ENCODE measurements at regions not wholly inside any gene's neighbourhood (a gene's known extent, or its start where the extent isn't known, plus 50 kb on each side); places are given as distances from the start of the nearest gene placed in this dataset.

- Histone ChIP-seq H3K4me1 (ENCODE audit: control insufficient read depth in 1 of 2, insufficient read depth in 1 of 2, low read depth in 1 of 2, low read length in 1 of 2) (no peaks in the 10 kb centered on the region), H3K27ac (no peak overlapping the region), H3K9me3 (no peaks in the 10 kb centered on the region), H3K36me3 (no peaks in the 10 kb centered on the region), H3K27me3 (no peaks in the 10 kb centered on the region), H3K4me3 (ENCODE audit: low read depth in 1 of 2, low read length in 1 of 2) (no peak overlapping the region)
- no peak for TF ChIP-seq CTCF (IDR thresholded peaks at IDR 0.05)
Measured at GRCh38 chr4:187208651-187209050, 485.0 kb upstream of the FAT1 start.

GRCh38 chr4:187209921-187210613, 486.4 kb upstream of the FAT1 start:
- Histone ChIP-seq H3K27me3 (no peaks in the 10 kb centered on the region), H3K4me1 (ENCODE audit: control insufficient read depth in 1 of 2, insufficient read depth in 1 of 2, low read depth in 1 of 2, low read length in 1 of 2) (no peaks in the 10 kb centered on the region), H3K36me3 (no peaks in the 10 kb centered on the region), H3K27ac (no peak overlapping the region), H3K4me3 (ENCODE audit: low read depth in 1 of 2, low read length in 1 of 2) (no peak overlapping the region), H3K9me3 (no peaks in the 10 kb centered on the region)
- TF ChIP-seq CTCF (IDR thresholded peaks at IDR 0.05) = no peak

- TF ChIP-seq CTCF (IDR thresholded peaks at IDR 0.05) = no peak
- no peak overlapping the region for H3K27ac ChIP-seq
Measured at GRCh38 chr4:187212446-187213080, 488.9 kb upstream of the FAT1 start.

GRCh38 chr4:187215438-187215837, 491.8 kb upstream of the FAT1 start:
- H3K27me3 ChIP-seq = no peaks in the 10 kb centered on the region
- no peak for TF ChIP-seq CTCF (IDR thresholded peaks at IDR 0.05)
- H3K27ac ChIP-seq = no peak overlapping the region
- no peaks in the 10 kb centered on the region for H3K9me3 ChIP-seq
- no peaks in the 10 kb centered on the region for H3K36me3 ChIP-seq
- no peaks in the 10 kb centered on the region for H3K4me1 ChIP-seq (ENCODE audit: control insufficient read depth in 1 of 2, insufficient read depth in 1 of 2, low read depth in 1 of 2, low read length in 1 of 2)
- H3K4me3 ChIP-seq (ENCODE audit: low read depth in 1 of 2, low read length in 1 of 2) = no peak overlapping the region

More at GRCh38 chr4:187212446-187213080, 488.9 kb upstream of the FAT1 start:
- no peak overlapping the region for H3K4me3 ChIP-seq (ENCODE audit: low read depth in 1 of 2, low read length in 1 of 2)
- no peaks in the 10 kb centered on the region for H3K9me3 ChIP-seq
- H3K27me3 ChIP-seq = no peaks in the 10 kb centered on the region
- no peaks in the 10 kb centered on the region for H3K4me1 ChIP-seq (ENCODE audit: control insufficient read depth in 1 of 2, insufficient read depth in 1 of 2, low read depth in 1 of 2, low read length in 1 of 2)
- H3K36me3 ChIP-seq = no peaks in the 10 kb centered on the region

- Histone ChIP-seq H3K27ac (no peak overlapping the region), H3K4me1 (ENCODE audit: control insufficient read depth in 1 of 2, insufficient read depth in 1 of 2, low read depth in 1 of 2, low read length in 1 of 2) (no peaks in the 10 kb centered on the region), H3K4me3 (ENCODE audit: low read depth in 1 of 2, low read length in 1 of 2) (no peak overlapping the region), H3K27me3 (no peaks in the 10 kb centered on the region), H3K9me3 (no peaks in the 10 kb centered on the region), H3K36me3 (no peaks in the 10 kb centered on the region)
- no peak for TF ChIP-seq CTCF (IDR thresholded peaks at IDR 0.05)
Measured at GRCh38 chr4:187218705-187219245, 495.1 kb upstream of the FAT1 start.

All from neutrophil (primary cell).